ENCODE measurements at regions not wholly inside any gene's neighbourhood (a gene's known extent, or its start where the extent isn't known, plus 50 kb on each side); places are given as distances from the start of the nearest gene placed in this dataset.
"Not testable (repeated sequence)": the region's sequence is repeated elsewhere in the genome, so short reads cannot be mapped to it uniquely, and the experiment has no call there.

DNA sequence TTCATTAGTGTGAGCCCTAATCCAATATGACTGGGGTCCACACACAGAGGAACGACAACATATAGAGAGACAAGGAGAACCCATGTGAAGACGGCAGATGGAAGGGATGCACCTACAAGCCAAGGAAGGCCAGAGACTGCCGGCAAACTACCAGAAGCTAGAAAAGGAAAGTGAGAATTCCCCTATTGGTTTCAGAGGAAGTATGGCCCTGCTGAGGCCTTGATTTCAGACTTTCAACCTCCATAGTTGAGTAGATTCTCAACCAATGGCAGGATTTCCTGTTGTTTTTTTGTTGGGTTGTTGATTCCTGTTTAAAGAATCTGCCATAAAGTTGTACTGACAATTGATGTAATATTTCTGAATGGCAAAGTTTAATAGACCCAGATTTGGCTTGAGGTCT is 241.5 kb downstream of the SATB2 start:
- no peak for DNase-seq (ENCODE audit: low read depth, low spot score)

DNA sequence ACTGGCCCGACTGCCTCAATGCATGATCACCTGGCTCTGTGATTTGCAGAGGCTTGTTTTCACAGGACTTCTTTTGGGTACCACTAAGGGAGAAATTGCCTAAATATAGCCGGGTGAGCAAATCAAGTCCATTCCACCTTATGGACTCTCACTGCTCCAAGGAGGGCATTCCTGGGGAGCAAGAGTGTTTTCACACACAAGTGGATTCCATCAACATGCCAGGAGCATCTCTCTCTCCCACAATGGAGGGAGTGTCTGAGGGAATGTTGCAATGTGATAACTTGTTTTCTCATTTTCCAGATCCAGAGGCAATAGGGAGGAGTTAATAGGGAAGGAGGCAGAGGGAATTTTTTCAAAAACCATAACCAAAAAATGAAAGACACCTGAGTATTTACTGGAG is 250.7 kb downstream of the SATB2 start:
- no peak for DNase-seq (ENCODE audit: low read depth, low spot score)

DNA sequence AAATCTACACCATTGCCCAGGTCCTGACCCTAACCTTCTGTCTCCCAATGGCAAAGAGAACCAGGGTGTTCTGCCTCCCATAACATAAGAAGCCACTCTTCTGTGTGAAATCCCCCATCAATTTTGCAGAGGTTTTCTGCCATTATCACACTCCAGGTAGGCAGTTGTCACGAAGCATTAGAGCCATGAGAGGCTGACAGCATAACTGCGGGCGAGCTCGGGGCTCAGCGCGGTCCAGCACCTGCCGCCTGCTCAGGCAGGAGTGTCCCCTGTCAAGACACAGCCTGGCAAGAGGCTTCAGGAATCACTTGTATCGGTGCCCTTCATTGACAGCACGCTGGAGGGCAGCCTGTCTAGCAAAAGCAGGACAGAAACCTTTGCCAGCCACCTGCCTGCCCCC is 251.2 kb downstream of the SATB2 start:
- no peak for DNase-seq (ENCODE audit: low read depth, low spot score)

DNA sequence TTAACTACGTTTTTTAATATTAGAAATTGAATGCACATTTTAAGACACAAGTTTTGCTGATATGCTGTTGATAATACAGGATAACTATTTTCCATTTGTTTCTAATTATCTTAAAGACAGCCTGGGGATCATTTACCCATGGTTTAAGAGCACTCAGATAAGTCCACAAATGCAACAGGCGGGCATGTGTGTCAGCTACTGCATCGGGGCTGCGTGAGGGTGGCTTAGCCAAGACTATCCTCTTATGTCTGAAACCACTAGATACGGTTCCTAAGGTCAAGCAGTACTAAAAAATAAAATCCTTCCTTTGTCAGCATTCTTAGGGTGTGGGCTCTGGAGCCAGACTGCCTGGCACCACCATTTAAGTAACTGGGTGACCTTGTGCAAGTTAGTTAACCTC is 254.8 kb downstream of the SATB2 start:
- DNase-seq (ENCODE audit: low read depth, low spot score): no peak

DNA sequence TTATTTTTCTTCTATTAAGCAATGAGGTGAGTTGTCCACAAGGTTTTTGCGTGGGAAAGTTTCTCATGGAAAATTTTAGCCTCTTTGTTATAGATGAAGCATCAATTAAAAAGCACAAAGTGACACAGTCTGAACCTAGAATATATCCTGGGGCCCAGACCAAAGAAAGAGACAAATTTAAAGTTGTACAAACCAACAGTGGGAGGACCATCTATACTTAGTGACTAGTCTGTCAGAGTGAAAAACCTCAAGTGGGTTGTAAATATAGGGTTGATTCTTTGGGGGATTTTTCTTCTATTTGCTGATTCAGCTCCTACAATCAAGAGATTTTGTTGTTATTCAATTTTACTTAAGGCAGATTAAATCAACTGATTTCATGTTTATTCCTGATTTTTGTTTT is 256.2 kb downstream of the SATB2 start:
- DNase-seq (ENCODE audit: low read depth, low spot score): no peak

DNA sequence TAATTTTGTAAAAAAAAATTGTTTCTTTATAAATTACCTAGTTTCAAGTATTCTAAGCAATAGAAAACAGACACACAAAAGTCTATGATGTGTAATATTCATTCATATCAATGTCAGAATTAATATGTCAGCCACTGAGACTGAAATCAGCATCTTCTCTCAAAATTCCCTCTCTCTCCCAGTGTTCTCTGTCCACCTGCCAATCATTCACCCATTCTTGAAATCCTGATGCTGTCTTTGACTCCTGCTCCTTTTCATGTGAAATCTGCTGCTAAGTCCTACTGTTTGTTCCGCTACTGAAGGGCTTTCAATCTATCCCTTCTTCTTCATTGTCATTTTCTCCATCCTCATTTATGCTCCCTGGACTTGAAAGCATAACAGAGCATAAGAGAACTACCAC is 257.9 kb downstream of the SATB2 start:
- no peak for DNase-seq (ENCODE audit: low read depth, low spot score)

DNA sequence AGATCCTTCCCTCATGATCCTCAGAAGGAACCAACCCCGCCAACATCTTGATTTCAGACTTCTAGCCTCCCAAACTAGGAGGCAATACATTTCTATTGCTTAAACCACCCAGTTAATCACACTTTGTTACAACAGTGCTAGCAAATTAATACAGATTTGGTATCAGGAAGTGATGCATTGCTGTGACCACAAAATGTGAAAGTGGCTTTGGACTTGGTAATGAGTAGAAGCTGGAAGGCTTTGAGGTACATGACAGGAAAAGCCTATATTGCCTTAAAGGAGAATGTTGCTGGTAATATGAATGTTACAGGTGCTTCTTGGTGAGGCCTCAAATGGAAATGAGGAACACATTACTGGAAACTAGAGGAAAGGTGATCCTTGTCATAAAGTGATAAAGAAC is 260.3 kb downstream of the SATB2 start:
- no peak for DNase-seq (ENCODE audit: low read depth, low spot score)

DNA sequence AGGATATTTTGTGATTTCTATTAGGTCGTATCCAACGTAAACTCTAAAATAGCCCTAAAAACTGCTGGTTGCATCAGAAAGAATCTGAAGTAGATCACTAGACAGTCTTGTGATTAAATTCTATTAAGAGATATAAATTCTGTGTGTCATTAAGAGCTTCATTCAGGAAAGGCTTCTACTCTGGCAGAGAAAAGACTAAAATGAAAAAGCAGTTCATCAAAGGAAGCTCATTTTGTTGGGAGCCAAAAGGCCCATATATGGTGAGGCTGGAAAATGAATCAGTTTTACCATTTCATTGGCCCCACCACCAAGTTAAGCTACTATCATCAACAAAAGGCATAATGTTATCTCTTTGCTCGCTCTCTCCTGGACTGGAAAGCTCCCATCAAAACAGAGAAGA is 261.1 kb downstream of the SATB2 start:
- DNase-seq (ENCODE audit: low read depth, low spot score): no peak

DNA sequence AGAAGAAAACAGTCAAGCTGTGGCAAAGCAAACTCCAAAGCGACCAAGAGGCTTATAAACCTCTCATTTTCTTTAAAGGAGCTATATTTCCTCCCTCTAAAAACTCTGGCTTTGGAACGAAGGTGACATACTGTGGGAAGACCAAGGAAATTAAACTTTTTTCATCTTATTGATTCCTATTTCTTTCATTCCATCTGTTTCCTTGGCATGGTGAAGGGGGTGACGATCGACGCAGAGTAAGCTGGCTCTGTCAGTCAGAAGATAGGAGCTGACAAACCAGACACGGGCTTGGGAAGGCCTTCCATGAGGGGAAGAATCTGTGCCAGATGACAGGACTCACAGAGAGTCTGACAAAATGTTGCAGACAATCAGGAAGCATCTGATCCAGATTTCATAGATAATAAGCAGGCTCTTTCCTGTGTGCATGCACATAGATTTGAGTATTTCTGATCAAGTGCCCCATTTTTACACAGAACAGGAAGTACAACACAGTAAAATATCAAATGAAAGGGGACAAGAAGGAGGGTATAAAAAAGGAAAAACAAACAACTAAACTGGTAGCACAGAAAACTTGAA is 261.7 kb downstream of the SATB2 start:
- DNase-seq (ENCODE audit: low read depth, low spot score): no peak

DNA sequence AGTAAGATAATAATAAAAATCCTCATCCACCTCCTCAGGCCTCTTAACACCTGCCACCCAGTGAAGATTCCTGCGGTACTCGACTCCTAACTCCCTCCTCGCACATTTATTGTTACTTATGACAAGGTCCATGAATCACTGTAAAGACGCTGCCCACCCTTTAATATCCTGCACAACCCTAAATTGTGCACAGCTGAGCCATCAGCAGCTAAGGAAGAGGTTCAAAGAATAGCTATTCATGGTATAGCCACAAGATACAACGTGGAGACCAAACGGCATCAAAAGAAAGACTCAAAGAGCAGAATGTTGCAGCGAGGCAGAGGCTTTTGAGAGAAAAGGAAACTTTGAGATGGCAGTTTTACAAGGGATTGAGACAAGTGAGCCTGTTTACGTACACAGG is 266.3 kb downstream of the SATB2 start:
- DNase-seq (ENCODE audit: low read depth, low spot score): no peak

DNA sequence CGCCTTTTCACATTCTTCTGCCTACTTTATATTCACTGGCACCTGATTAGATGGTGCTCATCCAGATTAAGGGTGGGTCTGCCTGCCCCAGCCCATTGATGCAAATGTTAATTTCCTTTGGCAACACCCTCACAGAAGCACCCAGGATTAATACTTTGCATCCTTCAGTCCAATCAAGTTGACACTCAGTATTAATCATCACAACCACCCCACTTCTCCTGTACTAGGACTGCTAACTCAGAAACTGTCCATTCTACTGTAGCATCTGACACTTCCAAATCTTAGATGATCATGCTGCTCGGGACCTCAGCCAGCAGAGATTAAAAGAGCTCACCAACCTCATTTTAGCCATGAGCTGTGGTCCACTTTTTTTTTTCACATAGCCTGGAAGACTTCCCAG is 268.5 kb downstream of the SATB2 start:
- no peak for DNase-seq (ENCODE audit: low read depth, low spot score)

DNA sequence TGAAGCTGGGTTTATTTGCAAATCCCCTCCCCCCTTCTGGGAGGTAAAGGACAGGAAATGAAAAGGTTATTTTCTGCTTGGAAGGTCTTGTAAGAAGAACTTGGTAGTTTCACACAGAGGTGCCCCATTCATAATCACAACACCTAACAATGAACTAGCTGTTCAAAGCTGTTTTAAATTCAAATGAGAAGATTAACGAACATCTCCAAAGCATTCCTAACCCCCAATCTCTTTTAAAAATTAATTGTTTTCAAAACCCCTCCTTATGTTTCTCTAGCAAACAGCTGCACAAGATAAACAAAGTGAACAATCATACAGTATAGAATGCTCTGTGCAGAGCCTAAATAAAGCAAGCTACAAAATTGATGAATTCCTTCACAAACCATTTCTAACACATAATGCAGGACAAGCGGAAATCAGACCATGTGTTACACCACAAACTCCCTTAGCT is 271.4 kb downstream of the SATB2 start:
- no peak for DNase-seq (ENCODE audit: low read depth, low spot score)

DNA sequence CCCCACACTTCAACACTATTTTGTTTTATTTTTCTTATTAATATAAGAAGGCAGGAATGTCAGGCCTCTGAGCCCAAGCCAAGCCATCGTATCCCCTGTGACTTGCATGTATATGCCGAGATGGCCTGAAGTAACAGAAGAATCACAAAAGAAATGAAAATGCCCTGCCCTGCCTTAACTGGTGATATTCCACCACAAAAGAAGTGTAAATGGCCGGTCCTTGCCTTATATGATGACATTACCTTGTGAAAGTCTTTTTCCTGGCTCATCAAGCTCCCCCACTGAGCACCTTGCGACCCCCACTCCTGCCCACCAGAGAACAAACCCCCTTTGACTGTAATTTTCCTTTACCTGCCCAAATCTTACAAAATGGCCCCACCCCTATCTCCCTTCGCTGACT is 272.6 kb downstream of the SATB2 start:
- not testable (repeated sequence) for DNase-seq (ENCODE audit: low read depth, low spot score)

DNA sequence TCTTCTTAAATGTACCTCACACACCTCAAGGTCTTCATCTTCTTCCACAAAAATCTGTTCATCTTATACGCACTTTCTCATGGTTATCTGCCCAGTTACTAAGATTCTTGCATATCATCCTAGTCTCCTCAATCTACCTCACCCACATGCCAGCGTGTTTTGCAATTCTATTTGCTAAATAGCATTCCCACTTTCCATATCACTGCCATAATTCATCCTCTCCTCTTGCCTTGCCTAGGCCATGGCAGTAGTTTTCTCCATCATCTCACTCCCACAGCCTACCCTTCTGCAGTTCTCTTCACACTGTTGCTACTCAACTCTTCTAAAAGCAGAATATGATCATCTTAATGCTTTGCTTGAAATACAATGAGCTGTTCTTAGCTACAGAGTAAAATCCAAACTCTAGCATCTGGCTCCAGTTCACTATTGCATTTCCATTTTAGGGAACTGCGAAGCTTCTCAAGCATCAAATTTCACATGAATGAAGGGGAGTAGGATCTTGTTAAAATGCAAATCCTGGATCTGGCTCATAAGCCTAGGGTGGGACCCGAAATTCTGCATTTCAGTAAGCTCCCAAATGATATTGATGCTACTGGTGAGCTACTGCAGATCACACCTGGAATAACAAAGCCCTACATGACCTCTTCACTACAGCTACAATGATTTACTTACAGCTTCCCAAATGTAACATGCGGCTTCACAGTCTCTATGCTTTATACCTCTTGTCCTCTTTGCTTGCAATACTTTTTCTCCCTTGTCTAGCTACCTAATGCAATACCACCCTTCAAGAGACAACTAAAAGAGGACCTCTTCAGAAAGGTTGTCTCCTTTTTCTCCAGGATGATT is 293.9 kb downstream of the SATB2 start:
- DNase-seq (ENCODE audit: low read depth, low spot score): no peak

DNA sequence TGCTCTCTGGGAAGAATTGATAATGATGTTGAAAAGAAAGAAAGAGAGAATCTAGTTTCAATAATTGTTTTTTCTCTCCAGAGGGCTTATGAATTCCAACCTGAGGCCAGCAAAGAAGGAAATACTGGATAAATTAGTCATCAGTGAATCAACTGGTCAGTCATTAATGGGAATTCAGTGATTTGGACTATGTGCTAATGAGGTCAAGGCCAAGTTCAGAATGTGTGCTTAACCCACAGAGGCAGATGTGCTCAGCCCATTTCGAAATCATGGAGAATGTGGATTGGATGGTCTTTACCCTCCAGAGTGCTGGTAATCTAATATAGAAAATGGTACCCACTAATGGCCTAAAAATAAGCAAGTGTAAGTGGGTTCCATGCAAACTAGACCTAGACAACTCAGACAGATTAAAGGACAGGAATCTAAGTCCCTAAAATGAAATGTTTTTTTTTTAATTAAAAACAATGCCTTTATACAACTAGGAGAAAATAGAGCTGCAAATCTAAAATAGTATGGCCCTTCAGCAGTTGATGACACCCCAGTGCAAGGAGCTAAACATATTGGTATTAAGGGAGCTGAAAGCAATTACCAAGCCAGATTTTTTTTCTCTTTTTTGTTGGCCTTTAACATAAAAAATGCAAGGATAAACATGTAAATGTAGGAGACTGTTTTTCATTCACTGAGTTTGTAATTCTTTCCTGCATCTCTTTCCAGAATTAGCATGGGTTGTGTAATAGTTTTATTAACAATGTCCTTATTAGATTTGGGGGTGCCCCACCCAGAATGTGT is 296.9 kb downstream of the SATB2 start:
- DNase-seq (ENCODE audit: low read depth, low spot score): no peak

DNA sequence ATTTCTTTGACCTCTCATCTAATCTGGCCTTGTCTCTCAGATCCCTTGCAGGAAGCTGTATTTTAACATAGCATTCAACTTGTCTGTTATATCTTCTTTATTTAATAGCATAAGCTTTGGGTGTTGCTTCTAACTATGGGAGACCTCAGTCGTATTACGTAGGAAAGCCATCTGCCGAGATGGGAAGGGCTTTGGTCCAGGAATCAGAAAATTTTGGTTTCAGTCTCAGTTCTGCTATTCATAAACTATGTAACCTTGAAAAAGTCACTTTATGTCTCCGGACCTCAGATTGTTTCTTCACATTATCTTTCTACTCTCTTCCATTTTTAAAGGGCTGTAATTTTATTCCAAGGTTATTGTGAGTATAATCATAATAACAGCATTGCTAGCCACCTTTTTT is 297.7 kb downstream of the SATB2 start:
- DNase-seq (ENCODE audit: low read depth, low spot score): no peak

DNA sequence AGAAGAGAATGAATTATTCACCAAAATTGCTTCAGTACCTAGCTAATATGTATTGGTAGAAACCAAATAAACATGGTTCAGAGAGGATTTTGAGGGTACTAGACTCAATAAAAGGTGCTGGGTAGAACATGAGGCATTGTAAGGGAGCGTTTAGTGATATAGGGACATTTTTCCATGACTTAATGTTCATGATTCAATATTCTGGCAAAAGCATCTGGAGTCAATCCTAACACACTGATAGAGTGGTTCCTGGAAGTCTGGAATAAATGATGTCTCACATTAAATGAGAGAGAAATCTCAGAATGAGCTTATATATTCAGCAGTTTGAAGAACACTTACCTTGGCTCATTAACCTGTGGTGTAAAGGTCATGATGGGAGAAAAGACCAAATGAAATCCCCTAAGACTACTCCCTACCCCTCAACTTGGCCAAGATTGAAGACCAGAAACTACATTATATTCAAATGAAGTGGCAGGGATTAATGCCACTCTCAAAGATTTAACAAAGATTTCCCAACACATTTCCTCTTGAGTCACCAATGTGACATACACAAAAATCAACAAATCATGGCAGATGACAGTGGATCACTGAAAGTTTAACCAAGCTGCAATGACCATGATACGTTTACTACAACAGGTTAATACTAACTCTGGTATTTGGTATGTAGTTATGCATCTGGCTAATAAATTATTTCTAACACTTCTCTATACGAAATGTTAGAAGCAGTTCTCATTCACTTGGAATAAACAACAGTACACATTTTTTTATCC is 309.5 kb downstream of the SATB2 start:
- no peak for DNase-seq (ENCODE audit: low read depth, low spot score)

DNA sequence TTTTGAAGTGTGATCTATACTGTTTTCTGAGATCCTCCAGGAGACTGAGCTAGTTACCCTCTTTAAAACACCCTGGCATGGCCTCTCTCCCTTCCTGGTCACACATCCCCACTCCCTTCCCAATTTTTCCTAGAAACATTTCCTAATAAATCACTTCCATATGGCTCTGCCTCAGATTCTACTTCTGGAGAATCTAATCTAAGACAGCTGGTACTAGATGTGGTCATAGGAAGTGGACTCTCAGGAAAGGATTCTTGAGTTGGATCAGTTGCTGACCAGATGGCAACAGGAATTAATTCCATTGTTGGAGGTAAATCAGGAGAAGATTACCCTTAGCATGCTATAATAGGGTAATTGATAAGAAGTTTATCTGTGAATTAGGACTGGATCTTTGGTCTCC is 310.5 kb downstream of the SATB2 start:
- DNase-seq (ENCODE audit: low read depth, low spot score): no peak

DNA sequence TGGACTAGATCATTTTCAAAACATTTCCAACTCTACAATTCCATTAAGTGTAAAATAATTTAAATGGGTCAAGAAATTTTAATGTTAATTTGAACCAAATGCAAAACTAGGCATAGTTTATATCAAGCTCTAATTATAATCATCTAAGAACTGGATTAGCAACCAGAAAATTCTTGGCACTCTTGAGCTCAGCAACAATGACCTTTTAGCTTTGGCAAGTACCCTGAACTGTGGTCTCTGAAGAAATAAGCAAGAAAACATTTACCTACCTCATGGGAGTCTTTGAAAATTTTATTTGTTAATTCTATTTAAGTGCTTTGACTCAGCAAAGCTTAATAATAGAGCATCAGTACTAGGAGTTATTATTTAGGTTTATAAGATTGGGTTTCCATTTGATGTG is 313.2 kb downstream of the SATB2 start:
- no peak for DNase-seq (ENCODE audit: low read depth, low spot score)

DNA sequence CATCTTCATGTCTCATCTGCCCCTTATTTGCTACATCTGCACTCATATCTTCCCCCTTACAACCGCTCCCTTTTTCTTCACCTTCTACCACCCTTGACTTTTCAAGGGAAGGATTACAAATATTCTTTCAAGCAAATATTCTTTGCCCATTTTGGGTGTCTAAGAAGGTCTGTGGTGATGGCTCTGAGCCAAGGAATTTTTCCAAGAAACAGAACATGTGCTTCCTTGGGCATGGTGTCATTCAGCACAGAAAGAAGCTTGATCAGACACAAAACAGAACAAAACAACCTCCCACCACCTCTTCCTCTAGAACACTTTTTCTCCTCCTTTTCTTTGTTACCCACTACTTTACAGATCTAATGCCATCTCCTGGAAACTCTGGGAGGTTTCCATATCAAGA is 313.7 kb downstream of the SATB2 start:
- no peak for DNase-seq (ENCODE audit: low read depth, low spot score)

DNA sequence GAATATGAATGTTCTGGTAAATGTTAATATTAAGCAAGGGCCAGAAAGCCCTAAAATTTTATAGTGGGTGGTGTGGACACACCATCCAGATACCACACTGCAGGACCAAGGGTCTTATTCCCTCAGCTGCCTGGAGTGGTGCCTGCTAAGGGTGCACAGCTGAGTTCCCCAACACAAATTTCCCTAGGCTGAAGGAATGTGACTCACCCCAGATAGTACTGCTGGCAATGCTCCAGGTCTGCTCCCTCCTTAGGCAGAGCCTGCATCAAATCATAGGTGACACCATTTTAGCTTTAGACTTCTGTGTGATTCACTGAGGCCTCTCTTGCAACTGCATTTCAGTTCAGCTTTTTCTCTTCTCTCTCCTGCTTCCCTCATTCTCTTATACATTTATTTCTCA is 321.1 kb downstream of the SATB2 start:
- no peak for DNase-seq (ENCODE audit: low read depth, low spot score)

DNA sequence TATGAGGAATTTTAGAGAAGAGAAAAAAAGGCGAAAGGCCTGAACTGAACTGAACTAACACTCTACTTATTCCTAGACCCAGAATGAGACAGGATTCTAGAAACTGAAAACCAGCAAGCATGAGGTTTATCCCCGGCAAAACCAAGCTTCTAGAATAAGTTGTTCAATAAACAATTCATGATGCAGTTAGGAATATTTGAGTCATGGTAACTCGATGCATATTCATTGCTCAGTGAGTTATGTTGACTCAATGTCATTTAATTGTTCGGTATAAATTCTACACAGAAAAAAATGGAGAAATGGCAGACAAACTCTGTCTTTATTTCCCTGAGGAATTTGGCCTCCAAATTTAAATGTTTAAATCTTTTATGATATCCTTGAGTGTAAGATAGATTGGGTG is 321.5 kb downstream of the SATB2 start:
- no peak for DNase-seq (ENCODE audit: low read depth, low spot score)

Measured in brain pericyte (primary cell).